Central memory CD8-positive, alpha-beta T cell (primary cell): ENCODE measurements at regions not wholly inside any gene's neighbourhood (a gene's known extent, or its start where the extent isn't known, plus 50 kb on each side); places are given as distances from the start of the nearest gene placed in this dataset.
"Not testable (repeated sequence)": the region's sequence is repeated elsewhere in the genome, so short reads cannot be mapped to it uniquely, and the experiment has no call there.

ENCODE experiments used
- ATAC-seq: fragments of 150-1000 bp; cut with Tn5 transposase; replicated peaks from 2 replicates; pipeline ENCODE4 v1.10.0; 2022; ENCODE audit warnings: mild to moderate bottlenecking, moderate FRiP score, moderate number of reproducible peaks; ENCODE audit not compliant: poor library complexity, severe bottlenecking; ENCODE audit errors: extremely low read depth
- DNase-seq, 2 donors: peaks; one replicate each; pipeline ENCODE4 v3.0.0; 2021; ENCODE audit warnings: low spot score in 2 of 2
- H3K27ac Mint-ChIP-seq: one replicate; pipeline ENCODE4 v1.8.0; 2022; ENCODE audit warnings: low read depth, mild to moderate bottlenecking, moderate library complexity, mixed read lengths
- H3K27me3 Mint-ChIP-seq: one replicate; pipeline ENCODE4 v1.8.0; 2022; ENCODE audit warnings: mixed read lengths
- H3K36me3 Mint-ChIP-seq: one replicate; pipeline ENCODE4 v1.8.0; 2022; ENCODE audit warnings: mild to moderate bottlenecking, moderate library complexity, mixed read lengths; ENCODE audit not compliant: insufficient read depth
- H3K4me1 Mint-ChIP-seq: one replicate; pipeline ENCODE4 v1.8.0; 2022; ENCODE audit warnings: mixed read lengths
- H3K4me3 Mint-ChIP-seq: one replicate; pipeline ENCODE4 v1.8.0; 2022; ENCODE audit warnings: mild to moderate bottlenecking, moderate library complexity, mixed read lengths
- H3K9me3 Mint-ChIP-seq: one replicate; pipeline ENCODE4 v1.8.0; 2022; ENCODE audit warnings: mixed read lengths

DNA sequence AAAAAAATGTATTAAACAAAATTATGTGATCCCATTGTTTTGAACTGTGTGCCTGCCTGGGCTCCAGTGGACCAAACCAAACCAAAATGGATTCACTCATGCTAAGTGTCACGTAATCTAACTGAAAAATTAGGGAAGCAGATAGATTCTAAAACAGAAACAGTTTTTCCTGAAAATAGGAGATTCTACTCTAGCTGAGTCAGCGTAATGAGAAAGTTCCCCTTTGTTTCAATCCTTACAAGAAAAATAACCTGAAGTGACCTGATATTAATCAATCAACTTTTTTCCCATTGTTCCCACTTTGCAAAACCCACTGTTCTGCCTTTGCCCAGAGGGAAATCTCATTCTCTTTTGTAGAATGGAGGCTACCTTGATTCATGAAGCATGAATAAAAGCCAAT, 682.4 kb upstream of the CDH10 start:
- no peaks in the 10 kb centered on the region for H3K27me3 Mint-ChIP-seq
- no peak for ATAC-seq
- no peaks in the 10 kb centered on the region for H3K4me1 Mint-ChIP-seq
- H3K27ac Mint-ChIP-seq = no peak overlapping the region
- no peaks in the 10 kb centered on the region for H3K36me3 Mint-ChIP-seq
- H3K9me3 Mint-ChIP-seq = peaks cover 5% of the 10 kb centered on the region
- H3K4me3 Mint-ChIP-seq = no peak overlapping the region
- no peak for DNase-seq

GRCh38 chr5:25301836-25302235, 657.1 kb upstream of the CDH10 start:
- H3K36me3 Mint-ChIP-seq = no peaks in the 10 kb centered on the region
- H3K27ac Mint-ChIP-seq = no peak overlapping the region
- H3K4me3 Mint-ChIP-seq = no peak overlapping the region
- ATAC-seq (no peak), DNase-seq (no peak)
- H3K9me3 Mint-ChIP-seq = peaks cover 18% of the 10 kb centered on the region
- H3K4me1 Mint-ChIP-seq = no peaks in the 10 kb centered on the region
- no peaks in the 10 kb centered on the region for H3K27me3 Mint-ChIP-seq

DNA sequence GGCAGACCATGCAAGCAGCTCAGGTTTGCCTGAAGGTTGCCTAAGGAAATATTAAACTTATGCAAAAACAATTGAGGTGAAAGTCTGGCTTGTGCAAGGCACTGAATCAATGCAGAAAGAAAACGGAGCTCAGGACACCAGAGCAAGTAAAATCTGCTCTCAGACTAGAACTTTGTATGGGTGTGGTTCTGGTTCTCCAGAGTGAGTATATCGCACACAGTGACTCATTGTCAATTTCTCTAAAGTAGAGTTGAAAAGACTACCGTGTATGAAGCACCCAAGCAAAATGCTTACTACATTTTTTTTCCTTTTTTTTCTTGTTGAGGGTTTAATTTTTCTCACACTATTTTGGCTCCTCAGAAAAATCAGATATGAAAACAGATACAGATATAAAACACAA, 650.3 kb upstream of the CDH10 start:
- peaks cover 29% of the 10 kb centered on the region for H3K9me3 Mint-ChIP-seq
- ATAC-seq = no peak
- no peak for DNase-seq
- H3K36me3 Mint-ChIP-seq = no peaks in the 10 kb centered on the region
- no peaks in the 10 kb centered on the region for H3K4me1 Mint-ChIP-seq
- no peak overlapping the region for H3K27ac Mint-ChIP-seq
- no peak overlapping the region for H3K4me3 Mint-ChIP-seq
- no peaks in the 10 kb centered on the region for H3K27me3 Mint-ChIP-seq

DNA sequence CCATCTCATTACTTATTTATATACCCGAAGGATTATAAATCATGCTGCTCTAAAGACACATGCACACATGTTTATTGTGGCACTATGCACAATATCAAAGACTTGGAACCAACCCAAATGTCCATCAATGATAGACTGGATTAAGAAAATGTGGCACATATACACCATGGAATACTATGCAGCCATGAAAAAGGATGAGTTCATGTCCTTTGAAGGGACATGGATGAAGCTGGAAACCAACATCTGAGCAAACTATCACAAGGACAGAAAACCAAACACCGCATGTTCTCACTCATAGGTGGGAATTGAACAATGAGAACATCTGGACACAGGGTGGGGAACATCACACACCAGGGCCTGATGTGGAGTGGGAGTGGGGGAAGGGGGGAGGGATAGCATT, 645.0 kb upstream of the CDH10 start:
- not testable (repeated sequence) for H3K4me3 Mint-ChIP-seq, DNase-seq, H3K36me3 Mint-ChIP-seq, ATAC-seq, H3K4me1 Mint-ChIP-seq, H3K27ac Mint-ChIP-seq, H3K27me3 Mint-ChIP-seq
- H3K9me3 Mint-ChIP-seq = peaks cover 17% of the 10 kb centered on the region

GRCh38 chr5:25286319-25286718, 641.5 kb upstream of the CDH10 start:
- Mint-ChIP-seq H3K9me3 (peaks cover 16% of the 10 kb centered on the region), H3K27me3 (no peaks in the 10 kb centered on the region), H3K27ac (no peak overlapping the region), H3K36me3 (no peaks in the 10 kb centered on the region), H3K4me3 (no peak overlapping the region), H3K4me1 (no peaks in the 10 kb centered on the region)
- ATAC-seq = no peak
- DNase-seq = no peak

- Mint-ChIP-seq H3K36me3 (no peaks in the 10 kb centered on the region), H3K4me1 (no peaks in the 10 kb centered on the region), H3K27me3 (no peaks in the 10 kb centered on the region), H3K27ac (no peak overlapping the region), H3K4me3 (no peak overlapping the region), H3K9me3 (peaks cover 18% of the 10 kb centered on the region)
- no peak for ATAC-seq
- DNase-seq = no peak
These were observed 640.4 kb upstream of the CDH10 start for GRCh38 chr5:25285136-25285535.

DNA sequence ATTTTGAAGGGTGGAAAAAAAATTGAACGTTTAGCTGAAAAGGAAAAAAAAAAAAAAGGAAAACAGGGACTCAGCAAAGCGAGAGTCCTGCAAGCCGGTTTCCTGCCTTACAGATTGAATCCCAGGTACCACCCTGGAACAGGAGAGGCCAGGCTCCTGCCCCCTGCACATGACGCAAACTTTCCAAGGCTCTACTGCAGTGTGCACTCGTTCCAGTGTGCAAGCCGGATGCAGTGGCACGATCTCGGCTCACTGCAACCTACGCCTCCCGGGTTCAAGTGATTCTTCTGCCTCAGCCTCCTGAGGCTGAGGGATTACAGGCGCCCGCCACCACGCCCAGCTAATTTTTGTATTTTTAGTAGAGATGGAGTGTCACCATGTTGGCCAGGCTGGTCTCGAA, 618.7 kb upstream of the CDH10 start:
- H3K9me3 Mint-ChIP-seq = peaks cover 21% of the 10 kb centered on the region
- H3K4me1 Mint-ChIP-seq, H3K27ac Mint-ChIP-seq, H3K4me3 Mint-ChIP-seq, H3K36me3 Mint-ChIP-seq, ATAC-seq, DNase-seq, H3K27me3 Mint-ChIP-seq: not testable (repeated sequence)

GRCh38 chr5:25262221-25262620, 617.4 kb upstream of the CDH10 start:
- no peaks in the 10 kb centered on the region for H3K4me1 Mint-ChIP-seq
- H3K4me3 Mint-ChIP-seq = no peak overlapping the region
- H3K27ac Mint-ChIP-seq = no peak overlapping the region
- no peak for DNase-seq
- no peaks in the 10 kb centered on the region for H3K36me3 Mint-ChIP-seq
- no peak for ATAC-seq
- peaks cover 12% of the 10 kb centered on the region for H3K9me3 Mint-ChIP-seq
- H3K27me3 Mint-ChIP-seq = no peaks in the 10 kb centered on the region

GRCh38 chr5:25255128-25255527, 610.4 kb upstream of the CDH10 start:
- Mint-ChIP-seq H3K9me3 (peaks cover 17% of the 10 kb centered on the region), H3K4me3 (no peak overlapping the region), H3K27ac (no peak overlapping the region), H3K27me3 (no peaks in the 10 kb centered on the region), H3K4me1 (no peaks in the 10 kb centered on the region), H3K36me3 (no peaks in the 10 kb centered on the region)
- DNase-seq = no peak
- ATAC-seq = no peak

GRCh38 chr5:25241981-25242380, 597.2 kb upstream of the CDH10 start:
- no peaks in the 10 kb centered on the region for H3K27me3 Mint-ChIP-seq
- no peak overlapping the region for H3K4me3 Mint-ChIP-seq
- peaks cover 23% of the 10 kb centered on the region for H3K9me3 Mint-ChIP-seq
- ATAC-seq (no peak), DNase-seq (no peak)
- H3K27ac Mint-ChIP-seq = no peak overlapping the region
- H3K4me1 Mint-ChIP-seq = no peaks in the 10 kb centered on the region
- no peaks in the 10 kb centered on the region for H3K36me3 Mint-ChIP-seq

DNA sequence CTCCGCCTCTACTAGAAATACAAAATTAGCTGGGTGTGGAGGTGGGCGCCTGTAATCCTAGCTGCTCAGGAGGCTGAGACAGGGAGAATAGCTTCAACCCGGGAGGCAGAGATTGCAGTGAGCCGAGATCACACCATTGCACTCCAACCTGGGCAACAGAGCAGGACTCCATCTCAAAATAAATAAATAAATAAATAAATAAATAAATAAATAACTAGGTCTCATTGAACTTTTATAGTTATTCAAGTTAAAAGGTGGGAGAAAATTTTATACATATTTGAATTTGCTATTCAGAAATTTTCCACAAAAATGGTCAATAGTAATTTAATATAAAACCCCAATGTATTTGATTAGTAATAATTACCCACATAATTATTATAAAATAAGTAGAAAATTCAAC, 593.9 kb upstream of the CDH10 start:
- not testable (repeated sequence) for DNase-seq, H3K4me1 Mint-ChIP-seq, ATAC-seq, H3K4me3 Mint-ChIP-seq, H3K27me3 Mint-ChIP-seq, H3K36me3 Mint-ChIP-seq, H3K27ac Mint-ChIP-seq
- peaks cover 21% of the 10 kb centered on the region for H3K9me3 Mint-ChIP-seq

- no peaks in the 10 kb centered on the region for H3K4me1 Mint-ChIP-seq
- no peak overlapping the region for H3K4me3 Mint-ChIP-seq
- peaks cover 6% of the 10 kb centered on the region for H3K9me3 Mint-ChIP-seq
- no peak overlapping the region for H3K27ac Mint-ChIP-seq
- DNase-seq (no peak), ATAC-seq (no peak)
- peaks cover 2% of the 10 kb centered on the region for H3K36me3 Mint-ChIP-seq
- no peaks in the 10 kb centered on the region for H3K27me3 Mint-ChIP-seq
These were observed 579.7 kb upstream of the CDH10 start for GRCh38 chr5:25224316-25224982.

GRCh38 chr5:25199902-25200301, 555.1 kb upstream of the CDH10 start:
- not testable (repeated sequence) for H3K27me3 Mint-ChIP-seq, H3K4me1 Mint-ChIP-seq, ATAC-seq, H3K4me3 Mint-ChIP-seq, H3K27ac Mint-ChIP-seq, H3K9me3 Mint-ChIP-seq, DNase-seq, H3K36me3 Mint-ChIP-seq
